ENCODE measurements at regions not wholly inside any gene's neighbourhood (a gene's known extent, or its start where the extent isn't known, plus 50 kb on each side); places are given as distances from the start of the nearest gene placed in this dataset.

DNA sequence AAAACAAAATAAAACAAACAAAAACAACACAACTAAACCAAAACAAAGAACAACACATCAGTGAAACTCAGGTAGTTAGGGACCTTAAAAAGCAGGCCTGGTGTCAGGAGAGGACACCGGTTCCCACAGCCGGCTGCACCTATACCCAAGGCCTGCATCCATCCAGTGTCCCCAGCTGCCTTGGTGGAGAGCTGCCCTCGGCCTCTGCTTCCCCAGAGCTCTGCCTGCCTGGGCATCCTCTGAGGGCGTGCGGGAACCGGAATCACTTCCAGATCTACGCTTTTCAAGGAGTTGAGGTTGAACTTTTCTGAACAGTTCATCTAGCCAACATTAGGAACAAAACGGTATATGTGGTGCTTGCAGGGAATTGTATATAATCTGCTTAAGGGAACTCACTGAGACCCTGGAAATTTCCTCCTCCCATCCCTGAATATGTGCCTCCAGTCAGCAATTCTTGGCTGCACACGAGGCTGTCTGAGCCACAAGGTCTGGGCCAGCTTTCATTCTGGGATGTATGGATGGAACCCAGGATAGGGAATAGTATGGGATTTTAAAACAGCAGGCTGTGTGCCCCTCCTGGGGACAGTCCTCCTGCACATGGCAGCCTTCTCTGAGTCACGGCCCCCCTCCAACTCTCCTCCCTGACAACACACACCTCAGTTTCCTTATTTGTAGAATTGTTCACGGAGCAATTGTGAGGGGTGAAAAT lies 319.0 kb upstream of the RTL1 start:
- Histone ChIP-seq H3K9me3 (ENCODE audit: low read depth, low read length) (no peaks in the 10 kb centered on the region), H3K4me1 (ENCODE audit: insufficient read depth, low read length) (no peaks in the 10 kb centered on the region), H3K36me3 (ENCODE audit: insufficient read depth, low read length) (no peaks in the 10 kb centered on the region), H3K27me3 (ENCODE audit: insufficient read depth, low read length) (no peaks in the 10 kb centered on the region), H4K20me1 (ENCODE audit: insufficient read depth, low read length) (no peaks in the 10 kb centered on the region), H3K4me3 (ENCODE audit: insufficient read depth, low read length) (no peak overlapping the region), H2AFZ (ENCODE audit: low read length) (no peak overlapping the region), H3K4me2 (ENCODE audit: insufficient read depth, low read length) (no peak overlapping the region), H3K79me2 (ENCODE audit: insufficient read depth, low read length) (no peaks in the 10 kb centered on the region), H3K27ac (ENCODE audit: low read depth, low read length) (no peak overlapping the region)
- TF ChIP-seq CTCF (IDR thresholded peaks at IDR 0.05; ENCODE audit: extremely low read depth, low read depth, low read length): no peak
- DNase-seq (ENCODE audit: insufficient read length, low spot score, missing footprints): no peak

GRCh38 chr14:101223127-101223526 lies 319.6 kb upstream of the RTL1 start:
- DNase-seq (ENCODE audit: insufficient read length, low spot score, missing footprints): no peak
- H3K4me3 ChIP-seq (ENCODE audit: insufficient read depth, low read length): no peak overlapping the region
- H4K20me1 ChIP-seq (ENCODE audit: insufficient read depth, low read length): no peaks in the 10 kb centered on the region
- TF ChIP-seq CTCF (IDR thresholded peaks at IDR 0.05; ENCODE audit: extremely low read depth, low read depth, low read length): no peak
- no peaks in the 10 kb centered on the region for H3K4me1 ChIP-seq (ENCODE audit: insufficient read depth, low read length)
- no peaks in the 10 kb centered on the region for H3K36me3 ChIP-seq (ENCODE audit: insufficient read depth, low read length)
- H2AFZ ChIP-seq (ENCODE audit: low read length): no peak overlapping the region
- no peaks in the 10 kb centered on the region for H3K79me2 ChIP-seq (ENCODE audit: insufficient read depth, low read length)
- no peak overlapping the region for H3K4me2 ChIP-seq (ENCODE audit: insufficient read depth, low read length)
- no peak overlapping the region for H3K27ac ChIP-seq (ENCODE audit: low read depth, low read length)
- H3K27me3 ChIP-seq (ENCODE audit: insufficient read depth, low read length): no peaks in the 10 kb centered on the region
- H3K9me3 ChIP-seq (ENCODE audit: low read depth, low read length): no peaks in the 10 kb centered on the region

DNA sequence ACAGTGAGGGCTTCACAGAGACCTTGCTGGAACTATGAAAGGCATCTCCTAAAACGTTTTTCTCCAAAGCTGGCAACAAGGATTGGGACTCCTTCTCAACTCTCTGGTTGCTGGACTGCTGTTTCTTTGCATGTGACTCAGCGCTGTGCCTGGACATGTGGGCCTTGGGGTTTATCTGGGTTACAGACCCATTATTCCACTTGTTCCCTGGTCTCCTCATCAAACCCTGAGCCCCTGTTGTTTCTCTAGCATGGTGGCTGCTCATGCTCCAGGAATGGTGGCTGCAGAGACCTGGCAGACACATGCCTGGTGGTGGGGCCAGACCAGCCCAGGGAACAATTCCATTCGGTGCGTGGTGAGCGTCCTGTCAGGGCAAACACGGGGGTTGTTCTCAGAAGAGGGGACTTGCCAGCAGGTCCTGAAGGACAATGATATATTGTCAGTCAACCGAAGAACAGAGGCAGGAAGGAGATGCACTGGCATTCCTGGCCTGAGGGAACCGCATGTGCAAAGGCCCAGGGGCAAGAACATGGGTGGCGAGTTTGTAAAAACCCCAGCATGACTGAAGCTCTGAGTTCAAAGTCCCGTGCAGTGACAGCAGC lies 320.1 kb upstream of the RTL1 start:
- Histone ChIP-seq H3K27me3 (ENCODE audit: insufficient read depth, low read length) (no peaks in the 10 kb centered on the region), H4K20me1 (ENCODE audit: insufficient read depth, low read length) (no peaks in the 10 kb centered on the region), H3K4me3 (ENCODE audit: insufficient read depth, low read length) (no peak overlapping the region), H3K79me2 (ENCODE audit: insufficient read depth, low read length) (no peaks in the 10 kb centered on the region), H3K27ac (ENCODE audit: low read depth, low read length) (no peak overlapping the region), H3K4me1 (ENCODE audit: insufficient read depth, low read length) (no peaks in the 10 kb centered on the region), H3K9me3 (ENCODE audit: low read depth, low read length) (no peaks in the 10 kb centered on the region), H3K4me2 (ENCODE audit: insufficient read depth, low read length) (no peak overlapping the region), H3K36me3 (ENCODE audit: insufficient read depth, low read length) (no peaks in the 10 kb centered on the region), H2AFZ (ENCODE audit: low read length) (no peak overlapping the region)
- no peak for DNase-seq (ENCODE audit: insufficient read length, low spot score, missing footprints)
- no peak for TF ChIP-seq CTCF (IDR thresholded peaks at IDR 0.05; ENCODE audit: extremely low read depth, low read depth, low read length)

DNA sequence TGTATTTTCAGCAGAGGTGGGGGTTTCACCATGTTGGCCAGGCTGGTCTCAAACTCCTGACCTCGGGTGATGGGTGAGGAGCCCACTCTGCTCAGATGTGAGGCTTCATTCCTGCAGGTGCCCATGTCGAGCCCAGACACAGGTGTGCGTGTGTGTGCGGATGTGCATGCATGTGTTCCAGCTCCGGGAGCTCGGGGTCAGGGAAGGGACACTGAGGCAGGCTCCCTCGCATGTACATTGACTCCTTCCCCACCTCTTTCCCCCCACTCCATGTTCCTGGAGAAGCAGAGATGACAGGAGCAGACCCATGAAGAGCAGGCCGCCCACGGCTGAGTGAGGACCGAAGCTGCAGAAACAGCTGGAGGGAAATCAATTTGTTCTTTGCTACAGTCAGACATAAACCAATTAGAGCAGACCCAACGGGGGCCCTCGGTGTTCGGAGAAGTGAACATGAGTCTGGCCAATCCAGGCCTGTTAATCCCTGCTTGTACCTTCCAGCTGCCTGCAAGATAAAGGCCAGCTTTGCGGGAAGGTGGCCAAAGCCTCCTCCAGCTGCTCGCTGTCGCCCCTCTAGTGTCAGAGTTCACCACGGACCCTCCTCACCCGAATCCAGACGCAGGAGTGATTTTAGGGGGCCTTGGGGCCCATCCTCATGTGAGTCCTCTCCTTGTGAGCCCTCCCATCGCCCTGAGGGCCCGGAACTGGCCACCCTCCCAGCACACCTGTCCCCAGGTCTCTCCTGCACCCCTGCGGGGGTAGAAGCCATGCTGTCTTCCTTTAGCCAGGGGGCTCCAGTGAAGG lies 321.0 kb upstream of the RTL1 start:
- no peak for DNase-seq (ENCODE audit: insufficient read length, low spot score, missing footprints)

More for the DNA sequence above, 321.0 kb upstream of the RTL1 start:
- no peak for TF ChIP-seq CTCF (IDR thresholded peaks at IDR 0.05; ENCODE audit: extremely low read depth, low read depth, low read length)
- Histone ChIP-seq H3K79me2 (ENCODE audit: insufficient read depth, low read length) (no peaks in the 10 kb centered on the region), H2AFZ (ENCODE audit: low read length) (no peak overlapping the region), H3K27me3 (ENCODE audit: insufficient read depth, low read length) (no peaks in the 10 kb centered on the region), H3K36me3 (ENCODE audit: insufficient read depth, low read length) (no peaks in the 10 kb centered on the region), H4K20me1 (ENCODE audit: insufficient read depth, low read length) (no peaks in the 10 kb centered on the region), H3K4me2 (ENCODE audit: insufficient read depth, low read length) (no peak overlapping the region), H3K4me3 (ENCODE audit: insufficient read depth, low read length) (no peak overlapping the region), H3K4me1 (ENCODE audit: insufficient read depth, low read length) (no peaks in the 10 kb centered on the region), H3K27ac (ENCODE audit: low read depth, low read length) (no peak overlapping the region), H3K9me3 (ENCODE audit: low read depth, low read length) (no peaks in the 10 kb centered on the region)
